Thoracic aorta (tissue), 2 donors: ENCODE measurements at regions not wholly inside any gene's neighbourhood (a gene's known extent, or its start where the extent isn't known, plus 50 kb on each side); places are given as distances from the start of the nearest gene placed in this dataset.

Source experiments
- ATAC-seq: fragments of 150-250 bp; one replicate; pipeline ENCODE4 v1.8.0; 2017; ENCODE audit warnings: low read depth; ENCODE audit not compliant: insufficient number of reproducible peaks, low FRiP score
- DNase-seq: peaks from one replicate; pipeline ENCODE4 v3.0.0-alpha.2; 2020; ENCODE audit warnings: low spot score
- H3K27ac ChIP-seq, 2 donors: fragments of 200-600 bp; sonication (generic); 1 replicate in 1 of 2; 2 replicates in 1 of 2; pipeline ENCODE4 v1.5.1; 2016; ENCODE audit warnings: mild to moderate bottlenecking in 2 of 2, moderate library complexity in 2 of 2
- H3K27me3 ChIP-seq: fragments of 200-600 bp; sonication (generic); replicated peaks from 2 replicates; pipeline ENCODE4 v1.6.0; 2016; ENCODE audit warnings: mild to moderate bottlenecking; ENCODE audit not compliant: insufficient read depth
- H3K36me3 ChIP-seq: fragments of 200-600 bp; sonication (generic); one replicate; pipeline ENCODE4 v1.5.1; 2016
- H3K4me1 ChIP-seq, 2 donors: fragments of 200-600 bp; sonication (generic); 1 replicate in 1 of 2; 2 replicates in 1 of 2; pipeline versions ENCODE4 v1.5.1 to v1.6.0; 2016; ENCODE audit warnings: low read depth in 2 of 2, mild to moderate bottlenecking in 1 of 2; ENCODE audit not compliant: control insufficient read depth in 1 of 2
- H3K4me3 ChIP-seq: fragments of 200-600 bp; sonication (generic); 2 replicates; pipeline ENCODE4 v1.5.1; 2016; ENCODE audit warnings: mild to moderate bottlenecking
- H3K9me3 ChIP-seq: fragments of 200-600 bp; sonication (generic); 2 replicates; pipeline ENCODE4 v1.5.1; 2016
- TF ChIP-seq, protein P1 (sequence below): fragments of 200-600 bp; sonication (generic); IDR thresholded peaks from one replicate; pipeline ENCODE4 v1.5.1; 2019; ENCODE audit warnings: antibody characterized with exemption

- no peaks in the 10 kb centered on the region for H3K4me1 ChIP-seq
- no peak overlapping the region for H3K4me3 ChIP-seq
- H3K27ac ChIP-seq = no peak overlapping the region
- DNase-seq (no peak), ATAC-seq (no peak)
- no peaks in the 10 kb centered on the region for H3K36me3 ChIP-seq
- H3K27me3 ChIP-seq = no peaks in the 10 kb centered on the region
- TF ChIP-seq, protein P1, sequence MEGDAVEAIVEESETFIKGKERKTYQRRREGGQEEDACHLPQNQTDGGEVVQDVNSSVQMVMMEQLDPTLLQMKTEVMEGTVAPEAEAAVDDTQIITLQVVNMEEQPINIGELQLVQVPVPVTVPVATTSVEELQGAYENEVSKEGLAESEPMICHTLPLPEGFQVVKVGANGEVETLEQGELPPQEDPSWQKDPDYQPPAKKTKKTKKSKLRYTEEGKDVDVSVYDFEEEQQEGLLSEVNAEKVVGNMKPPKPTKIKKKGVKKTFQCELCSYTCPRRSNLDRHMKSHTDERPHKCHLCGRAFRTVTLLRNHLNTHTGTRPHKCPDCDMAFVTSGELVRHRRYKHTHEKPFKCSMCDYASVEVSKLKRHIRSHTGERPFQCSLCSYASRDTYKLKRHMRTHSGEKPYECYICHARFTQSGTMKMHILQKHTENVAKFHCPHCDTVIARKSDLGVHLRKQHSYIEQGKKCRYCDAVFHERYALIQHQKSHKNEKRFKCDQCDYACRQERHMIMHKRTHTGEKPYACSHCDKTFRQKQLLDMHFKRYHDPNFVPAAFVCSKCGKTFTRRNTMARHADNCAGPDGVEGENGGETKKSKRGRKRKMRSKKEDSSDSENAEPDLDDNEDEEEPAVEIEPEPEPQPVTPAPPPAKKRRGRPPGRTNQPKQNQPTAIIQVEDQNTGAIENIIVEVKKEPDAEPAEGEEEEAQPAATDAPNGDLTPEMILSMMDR = no peak
- H3K9me3 ChIP-seq = no peaks in the 10 kb centered on the region
These were observed 449.0 kb upstream of the CDH5 start for GRCh38 chr16:65917466-65917865.

DNA sequence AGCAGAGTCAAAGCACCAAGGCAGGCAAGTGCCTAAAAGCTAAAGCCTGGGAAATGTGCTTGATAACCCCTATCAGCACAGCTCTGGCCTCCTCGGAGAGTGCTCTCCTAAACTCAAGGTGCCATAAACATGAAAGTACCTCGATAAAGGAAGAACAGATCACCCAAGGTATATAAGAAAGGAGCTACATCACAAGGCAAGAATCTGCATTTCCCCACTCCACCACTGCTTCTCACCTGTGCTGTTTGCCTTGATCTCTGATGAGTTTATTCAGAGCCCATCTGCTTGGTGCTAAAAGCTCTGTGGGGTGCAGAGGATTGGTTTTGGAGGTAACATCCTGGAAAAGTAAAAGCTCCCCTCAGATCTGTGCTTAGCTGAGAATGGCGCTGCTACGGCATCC lies 449.5 kb upstream of the CDH5 start:
- no peak overlapping the region for H3K27ac ChIP-seq
- no peaks in the 10 kb centered on the region for H3K4me1 ChIP-seq
- no peaks in the 10 kb centered on the region for H3K27me3 ChIP-seq
- TF ChIP-seq, protein P1 = no peak
- ATAC-seq = no peak
- no peak for DNase-seq
- no peaks in the 10 kb centered on the region for H3K36me3 ChIP-seq
- H3K4me3 ChIP-seq = no peak overlapping the region
- H3K9me3 ChIP-seq = no peaks in the 10 kb centered on the region

GRCh38 chr16:65910291-65910690 lies 456.2 kb upstream of the CDH5 start:
- Histone ChIP-seq H3K36me3 (no peaks in the 10 kb centered on the region), H3K27me3 (no peaks in the 10 kb centered on the region), H3K4me3 (no peak overlapping the region), H3K9me3 (no peaks in the 10 kb centered on the region), H3K4me1 (no peaks in the 10 kb centered on the region), H3K27ac (no peak overlapping the region)
- TF ChIP-seq, protein P1 = no peak
- ATAC-seq (no peak), DNase-seq (no peak)

GRCh38 chr16:65909310-65910050 lies 457.0 kb upstream of the CDH5 start:
- Histone ChIP-seq H3K4me1 (no peaks in the 10 kb centered on the region), H3K36me3 (no peaks in the 10 kb centered on the region), H3K9me3 (no peaks in the 10 kb centered on the region), H3K27me3 (no peaks in the 10 kb centered on the region), H3K4me3 (no peak overlapping the region), H3K27ac (no peak overlapping the region)
- DNase-seq (no peak), ATAC-seq (no peak)
- TF ChIP-seq, protein P1 = no peak

DNA sequence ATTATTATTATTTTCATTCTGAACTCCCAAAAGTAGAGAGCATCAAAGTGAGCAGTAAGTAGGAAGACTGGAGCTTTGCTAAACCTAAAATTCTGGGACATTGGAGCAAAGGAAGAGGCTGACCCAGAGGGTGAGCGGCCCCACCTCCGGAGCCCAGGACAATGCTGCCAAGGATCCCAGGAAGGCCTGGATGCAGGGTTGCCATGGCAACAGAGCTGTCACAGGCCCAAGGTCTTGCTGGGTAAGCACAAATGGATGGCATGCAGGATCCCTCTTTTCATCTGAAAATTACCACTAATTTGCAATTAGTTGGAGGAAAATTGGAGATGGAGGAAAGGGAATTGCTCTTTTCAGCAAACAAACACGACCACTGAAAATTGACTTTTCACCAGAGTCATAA lies 457.9 kb upstream of the CDH5 start:
- Histone ChIP-seq H3K4me1 (no peaks in the 10 kb centered on the region), H3K9me3 (no peaks in the 10 kb centered on the region), H3K27ac (no peak overlapping the region), H3K36me3 (no peaks in the 10 kb centered on the region), H3K27me3 (no peaks in the 10 kb centered on the region), H3K4me3 (no peak overlapping the region)
- ATAC-seq (no peak), DNase-seq (no peak)
- TF ChIP-seq, protein P1 = no peak
